CD4-positive, alpha-beta T cell treated with Interleukin-4 for 1 hour (primary cell): ENCODE measurements at regions not wholly inside any gene's neighbourhood (a gene's known extent, or its start where the extent isn't known, plus 50 kb on each side); places are given as distances from the start of the nearest gene placed in this dataset.

Experiments
- DNase-seq, 2 donors: peaks; one replicate each; pipeline ENCODE4 v3.0.0-alpha.2; 2020 to 2022

DNA sequence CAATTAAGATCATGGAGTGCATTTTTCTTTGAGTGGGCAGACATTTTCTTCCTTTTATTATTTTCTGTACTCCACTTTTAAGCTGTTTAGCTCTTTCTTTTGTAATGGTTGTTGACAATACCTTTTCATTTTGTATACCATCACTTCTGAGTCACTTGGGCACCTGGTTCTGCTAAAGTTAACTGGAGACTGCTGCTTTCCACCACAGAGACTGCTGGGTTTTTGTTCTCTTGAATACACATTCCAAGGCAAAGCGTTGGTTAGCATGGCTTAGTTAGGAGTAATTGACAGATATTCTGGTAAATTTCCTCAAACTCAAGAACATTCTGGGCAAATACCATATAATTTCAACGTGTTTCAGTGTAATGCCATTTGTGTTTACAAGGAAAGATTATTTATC lies 541.9 kb upstream of the CELF2 start:
- no peak for DNase-seq

DNA sequence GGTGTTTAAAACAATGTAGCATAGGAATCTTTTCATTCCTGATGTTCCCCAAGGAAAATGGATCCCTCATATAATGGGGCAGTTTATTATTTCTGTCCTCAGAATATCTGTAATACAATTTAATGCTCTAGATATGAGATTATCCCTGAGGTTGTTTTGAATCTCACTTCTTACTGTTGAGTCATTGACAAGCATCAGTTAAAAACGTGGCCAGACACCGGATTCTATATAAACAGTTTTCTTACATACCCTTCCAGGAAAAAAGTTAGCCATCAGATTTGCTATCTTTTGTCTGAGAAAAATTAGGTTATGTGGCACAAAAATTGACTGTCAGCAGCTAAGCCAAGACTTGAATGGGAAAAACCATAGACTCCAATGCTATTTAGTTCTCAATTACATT lies 539.8 kb upstream of the CELF2 start:
- no peak for DNase-seq

DNA sequence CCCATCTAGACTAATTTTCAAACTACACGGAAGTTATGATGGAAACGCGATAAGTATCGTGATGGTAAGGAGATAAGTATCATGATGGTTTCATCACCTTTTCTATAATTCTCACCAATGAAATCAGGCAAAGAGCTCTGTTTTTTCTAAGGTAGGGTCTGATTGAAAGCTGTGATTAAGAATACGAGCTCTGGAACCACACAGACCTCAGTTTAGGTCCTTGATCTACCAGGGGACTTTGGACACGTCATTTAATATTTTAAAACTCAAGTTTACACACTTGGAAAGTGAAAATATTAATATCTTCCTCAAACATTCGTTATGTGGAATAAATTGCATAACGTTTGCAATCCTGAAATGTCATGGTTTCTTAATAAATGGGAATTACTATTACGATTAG lies 538.2 kb upstream of the CELF2 start:
- no peak for DNase-seq

DNA sequence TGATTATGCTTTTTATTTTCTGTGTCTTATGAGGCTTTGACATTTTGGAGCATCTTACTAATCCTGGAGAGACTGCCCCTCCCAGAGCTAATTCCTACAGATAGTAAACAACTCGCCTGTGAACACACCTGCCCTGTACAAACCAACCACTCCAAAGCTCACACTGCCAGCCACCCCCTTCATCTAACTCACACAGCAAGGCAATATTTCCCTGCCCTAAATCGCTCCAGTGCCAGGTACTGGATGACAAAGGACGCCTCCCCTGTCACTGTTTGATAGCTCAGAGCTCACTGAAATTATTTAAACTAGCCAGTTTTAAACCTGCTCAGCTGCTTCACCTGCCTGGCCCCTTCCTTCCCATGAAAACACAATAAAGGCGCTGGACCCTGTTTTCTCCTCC lies 535.1 kb upstream of the CELF2 start:
- no peak for DNase-seq

DNA sequence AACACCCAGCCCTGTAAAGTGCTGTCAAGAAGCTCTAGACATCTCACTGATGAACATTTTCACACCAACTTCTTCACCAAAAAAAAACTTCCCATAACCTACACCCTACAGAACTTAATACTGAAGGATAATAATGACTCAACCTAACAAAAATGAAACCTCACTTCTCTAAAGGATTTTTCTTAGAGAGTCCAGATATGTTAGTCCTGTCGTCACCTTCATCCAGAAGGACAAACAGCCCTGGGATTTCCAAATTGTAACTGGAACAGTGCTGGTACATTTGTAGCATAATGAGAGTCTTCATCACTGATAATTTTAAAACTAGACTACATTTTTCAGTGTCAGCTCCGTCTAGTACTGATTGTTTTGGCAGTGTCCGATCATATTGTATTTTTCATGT lies 528.6 kb upstream of the CELF2 start:
- DNase-seq = no peak

DNA sequence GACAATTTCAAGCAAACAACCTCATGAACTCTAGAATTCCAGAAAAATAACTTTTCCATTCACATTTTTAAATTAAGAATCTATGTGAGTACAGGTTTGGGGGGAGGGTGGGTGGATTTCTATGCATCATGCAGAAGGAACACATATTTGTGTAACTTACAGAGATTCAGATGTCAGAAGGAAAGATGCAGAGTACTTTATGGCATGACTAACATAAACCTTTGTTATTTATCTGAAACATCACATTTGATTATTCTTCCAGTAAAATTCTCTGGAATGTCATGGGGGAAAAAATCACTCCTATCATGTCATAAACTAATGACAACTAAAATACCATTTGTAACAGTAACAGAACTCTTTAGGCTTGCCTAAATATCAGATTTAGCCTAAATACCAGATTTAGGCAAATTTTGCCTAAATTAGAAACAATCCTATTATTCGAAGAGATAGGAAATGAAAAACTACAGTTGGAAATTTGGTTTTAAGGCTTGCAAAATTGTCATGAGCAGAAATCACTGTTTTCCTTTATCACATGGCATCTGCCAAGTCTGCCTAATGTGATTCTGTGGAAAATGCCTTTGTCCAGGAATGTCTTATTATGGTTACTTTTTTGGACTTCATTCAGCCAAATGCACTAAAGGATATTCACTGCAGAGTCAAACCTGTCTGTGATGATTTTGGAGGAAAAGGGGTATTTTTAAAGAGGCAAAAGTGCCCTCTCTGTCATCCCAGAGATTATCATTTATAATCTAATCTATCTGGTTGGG lies 527.7 kb upstream of the CELF2 start:
- no peak for DNase-seq

DNA sequence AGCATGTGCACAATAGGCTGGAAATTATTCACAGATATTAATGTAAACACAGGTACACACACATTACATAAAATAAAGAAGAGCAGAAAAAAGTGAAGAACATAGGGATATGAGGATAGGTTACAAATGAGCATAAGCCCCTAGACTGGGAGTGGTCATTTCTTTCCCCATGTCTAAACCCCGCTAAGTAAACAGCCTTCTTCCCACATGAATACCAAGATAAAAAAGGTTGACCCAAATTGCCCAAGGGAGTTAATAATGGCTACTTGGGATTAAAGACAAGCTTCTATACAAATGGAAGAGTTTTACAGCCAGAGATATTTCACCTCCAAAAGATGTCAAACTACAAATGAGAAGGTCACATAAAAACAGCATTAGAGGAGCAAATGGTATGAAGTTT lies 527.1 kb upstream of the CELF2 start:
- no peak for DNase-seq

DNA sequence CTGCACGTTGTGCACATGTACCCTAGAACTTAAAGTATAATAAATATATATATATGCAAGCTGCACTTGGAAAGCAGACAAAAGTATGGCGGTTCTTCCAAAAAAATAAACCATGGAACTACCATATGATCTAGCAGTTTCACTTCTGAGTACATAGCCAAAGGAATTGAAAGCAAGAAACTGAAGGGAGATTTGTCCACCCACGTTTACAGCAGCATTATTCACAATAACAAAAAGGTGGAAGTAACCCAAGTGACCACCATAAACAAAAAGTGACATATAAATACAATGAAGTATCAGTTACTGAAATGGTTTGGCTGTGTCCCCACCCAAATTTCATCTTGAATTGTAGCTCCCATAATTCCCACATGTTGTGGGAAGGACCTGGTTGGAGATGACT lies 525.3 kb upstream of the CELF2 start:
- DNase-seq = no peak

DNA sequence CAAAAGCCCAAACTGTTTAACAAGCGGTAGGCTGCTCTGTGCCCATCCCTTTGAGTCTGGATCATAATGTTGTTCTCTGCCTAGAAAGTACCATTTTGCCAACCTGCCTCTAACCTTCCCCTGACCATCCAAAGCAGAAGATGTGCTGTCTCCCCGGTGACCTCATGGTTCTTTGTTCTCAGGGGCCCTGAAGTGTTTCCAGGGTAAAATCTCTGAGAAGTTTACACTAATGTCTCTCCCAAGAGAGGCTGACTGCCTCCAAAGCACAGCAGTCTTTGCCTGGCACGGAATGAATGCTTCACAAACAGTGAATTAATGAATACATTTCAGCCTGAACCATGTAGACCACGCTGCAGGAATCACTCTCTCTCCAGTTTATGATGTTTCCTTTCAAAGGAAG lies 523.8 kb upstream of the CELF2 start:
- DNase-seq = no peak

DNA sequence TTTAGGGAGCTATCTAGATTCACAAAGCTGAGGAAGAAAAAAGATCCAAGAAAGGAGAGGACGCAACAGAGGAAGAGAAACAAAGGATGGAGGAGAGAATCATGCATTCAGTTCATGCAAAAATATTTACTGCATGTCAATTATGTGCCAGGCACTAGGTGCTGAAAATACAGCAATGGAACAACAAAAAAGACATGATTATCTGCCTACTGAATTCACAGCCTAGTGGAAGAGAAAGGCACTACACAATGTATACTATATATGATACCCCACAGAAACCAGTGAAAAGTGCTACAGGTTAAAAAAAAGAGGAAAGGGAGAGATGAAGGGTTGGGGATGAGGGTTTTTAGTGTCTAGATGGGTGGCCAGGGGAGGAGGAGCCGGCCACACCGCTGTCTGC lies 520.4 kb upstream of the CELF2 start:
- DNase-seq = no peak

DNA sequence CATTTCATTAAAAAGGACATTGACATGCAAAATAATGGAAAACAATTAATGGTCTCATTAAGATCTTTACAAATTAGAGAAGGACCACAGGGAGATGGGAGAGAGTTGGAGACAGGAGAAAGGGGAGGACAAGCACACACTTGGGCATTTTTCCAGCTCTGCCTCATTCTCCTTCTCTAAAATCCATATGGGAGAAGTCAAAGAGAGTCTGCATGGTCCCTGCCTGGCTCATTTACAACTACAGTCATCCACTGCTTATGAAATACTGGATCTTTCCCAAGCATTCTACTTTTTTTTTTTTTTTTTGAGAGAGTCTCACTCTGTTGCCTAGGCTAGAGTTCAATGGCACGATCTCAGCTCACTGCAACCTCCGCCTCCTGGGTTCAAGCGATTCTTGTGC lies 518.9 kb upstream of the CELF2 start:
- DNase-seq = no peak

DNA sequence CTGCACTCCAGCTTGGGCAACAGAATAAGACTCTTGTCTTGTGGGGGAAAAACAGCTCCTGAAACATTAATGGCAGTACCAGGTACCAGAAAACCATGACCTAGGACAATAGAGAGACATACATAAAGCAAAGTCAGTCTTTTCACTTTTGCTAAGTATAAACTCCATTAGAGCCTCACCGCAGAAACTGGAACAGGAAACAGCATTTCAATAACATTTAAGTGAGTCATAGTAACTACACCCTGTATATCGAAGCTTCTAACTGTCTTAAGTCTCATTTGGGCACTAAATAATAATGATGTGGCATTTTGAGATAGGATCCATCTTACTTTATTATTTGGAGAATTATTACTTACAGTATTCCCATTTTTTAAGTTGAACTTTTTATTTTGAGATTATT lies 517.8 kb upstream of the CELF2 start:
- no peak for DNase-seq

DNA sequence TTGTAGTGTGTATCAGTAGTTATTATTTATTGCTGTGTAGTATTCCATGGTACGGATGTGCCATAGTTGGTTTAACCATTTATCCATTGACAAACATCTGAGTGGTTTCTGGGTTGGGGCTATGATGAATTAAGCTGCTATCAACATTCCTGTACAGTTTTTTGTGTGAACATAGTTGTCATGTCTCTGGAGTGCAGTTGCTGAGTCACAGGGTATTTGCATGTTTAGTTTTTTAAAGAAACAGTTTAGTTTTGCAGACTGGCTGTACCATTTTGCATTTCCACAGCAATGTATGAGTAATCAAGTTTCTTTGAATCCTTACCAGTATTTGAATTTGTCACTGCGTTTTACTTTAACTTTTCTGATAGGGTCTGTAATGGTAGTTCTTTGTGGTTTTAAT lies 516.7 kb upstream of the CELF2 start:
- no peak for DNase-seq

DNA sequence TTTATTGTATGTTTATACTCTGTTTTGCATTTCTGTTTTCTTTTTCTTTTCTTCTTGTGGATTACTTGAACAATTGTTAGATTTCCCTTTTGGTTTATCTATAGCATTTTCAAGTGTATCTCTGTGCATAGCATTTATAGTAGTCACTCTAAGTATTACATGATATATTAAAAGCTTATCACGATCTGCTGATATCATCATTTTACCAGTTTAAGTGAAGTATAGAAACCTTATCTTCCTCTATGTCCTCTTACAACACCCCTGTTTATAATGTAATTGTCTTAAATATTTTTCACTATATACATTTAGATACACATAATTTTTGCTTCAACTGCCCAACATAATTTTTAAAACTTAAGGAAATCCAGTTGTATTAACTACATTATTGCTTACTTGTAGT lies 513.9 kb upstream of the CELF2 start:
- no peak for DNase-seq

DNA sequence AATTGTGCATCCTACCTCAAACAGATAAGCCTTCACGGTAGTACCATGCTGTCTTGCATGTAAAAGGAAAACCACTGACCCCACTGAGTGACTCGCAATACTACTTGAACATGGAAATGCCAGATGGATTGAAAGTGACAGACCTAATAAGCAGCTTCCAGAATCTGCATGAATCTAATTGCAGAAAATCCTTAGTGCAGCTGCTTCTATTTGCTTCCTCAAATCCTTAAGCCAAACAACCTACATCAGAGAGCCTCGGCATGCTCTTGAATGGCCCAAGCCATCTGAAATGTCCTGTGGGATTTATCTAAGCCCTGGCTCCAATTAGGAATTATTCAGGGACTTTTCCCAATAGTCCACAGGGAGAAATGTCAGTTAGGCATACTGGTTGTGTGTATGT lies 509.5 kb upstream of the CELF2 start:
- no peak for DNase-seq

DNA sequence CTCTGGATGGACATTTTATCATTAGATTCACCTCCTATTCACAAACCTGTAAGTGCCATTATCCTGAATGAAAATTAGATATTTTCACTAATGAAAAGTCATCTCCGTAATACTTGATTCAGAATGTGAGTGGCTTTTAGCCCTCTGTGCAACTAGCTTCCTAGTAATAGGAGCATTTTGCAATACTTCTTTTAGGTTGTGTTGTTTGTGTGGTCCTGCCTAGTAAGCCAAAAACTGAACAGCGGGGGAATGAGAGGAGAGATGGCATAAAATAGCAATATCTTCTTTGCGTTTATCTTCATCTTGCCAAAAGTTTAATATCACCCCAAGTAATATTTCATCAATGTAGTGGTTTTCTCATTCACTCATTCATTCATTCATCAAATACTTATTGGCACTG lies 507.5 kb upstream of the CELF2 start:
- DNase-seq = no peak

DNA sequence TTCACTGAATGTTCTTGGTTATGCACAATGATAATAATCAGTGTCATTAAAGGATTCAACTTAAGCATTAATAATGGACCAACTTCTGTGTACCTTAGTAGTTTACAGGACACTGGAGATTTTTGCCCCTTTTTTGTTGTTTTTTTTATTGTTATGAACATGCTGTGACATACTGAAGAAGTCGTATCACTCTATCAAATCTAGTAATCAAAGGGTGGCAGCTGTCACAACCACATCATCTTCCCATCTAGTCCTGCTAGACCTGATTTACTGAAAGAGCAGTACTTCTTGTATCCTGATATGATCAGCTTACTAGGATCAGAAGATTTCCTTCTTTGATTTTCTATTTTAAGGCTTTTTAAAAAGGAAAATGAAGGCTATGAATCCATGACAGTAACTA lies 504.6 kb upstream of the CELF2 start:
- DNase-seq = no peak

DNA sequence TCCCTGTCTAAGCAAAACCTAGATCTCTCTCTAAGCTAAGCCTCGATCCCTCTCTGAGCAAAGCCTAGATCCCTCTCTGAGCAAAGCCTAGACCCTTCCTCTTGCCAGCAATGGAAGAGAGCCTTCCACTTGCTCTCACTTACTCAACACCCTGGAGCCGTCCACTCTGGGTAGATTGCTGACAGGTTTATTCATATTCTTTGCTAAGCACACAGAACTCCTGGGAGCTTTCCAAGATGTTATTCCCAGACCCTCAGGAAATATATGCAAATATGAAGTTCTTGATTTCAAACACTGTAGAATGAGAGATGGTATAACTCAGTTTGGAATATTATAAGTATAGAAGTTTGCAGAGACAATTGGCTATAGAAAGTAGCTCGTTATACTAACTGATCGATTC lies 503.8 kb upstream of the CELF2 start:
- DNase-seq = no peak

DNA sequence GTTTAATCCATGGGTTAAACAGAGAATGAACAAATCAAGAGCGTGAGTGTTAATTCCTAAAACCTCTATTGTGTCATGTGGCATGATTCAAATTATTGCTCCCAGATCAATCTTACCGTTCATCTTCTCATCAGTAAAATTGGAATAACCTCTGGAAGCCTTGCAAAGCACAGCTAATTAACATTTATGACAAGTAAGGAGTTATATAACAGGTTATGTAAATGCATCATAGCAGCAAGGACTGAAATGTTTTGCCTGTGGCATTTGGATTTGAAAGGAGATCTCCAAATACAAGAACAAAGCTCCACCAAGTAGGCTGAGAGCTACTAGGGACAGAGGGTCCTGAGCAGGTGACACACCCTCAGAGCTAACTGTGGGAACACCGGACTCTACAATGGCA lies 502.9 kb upstream of the CELF2 start:
- DNase-seq = no peak

DNA sequence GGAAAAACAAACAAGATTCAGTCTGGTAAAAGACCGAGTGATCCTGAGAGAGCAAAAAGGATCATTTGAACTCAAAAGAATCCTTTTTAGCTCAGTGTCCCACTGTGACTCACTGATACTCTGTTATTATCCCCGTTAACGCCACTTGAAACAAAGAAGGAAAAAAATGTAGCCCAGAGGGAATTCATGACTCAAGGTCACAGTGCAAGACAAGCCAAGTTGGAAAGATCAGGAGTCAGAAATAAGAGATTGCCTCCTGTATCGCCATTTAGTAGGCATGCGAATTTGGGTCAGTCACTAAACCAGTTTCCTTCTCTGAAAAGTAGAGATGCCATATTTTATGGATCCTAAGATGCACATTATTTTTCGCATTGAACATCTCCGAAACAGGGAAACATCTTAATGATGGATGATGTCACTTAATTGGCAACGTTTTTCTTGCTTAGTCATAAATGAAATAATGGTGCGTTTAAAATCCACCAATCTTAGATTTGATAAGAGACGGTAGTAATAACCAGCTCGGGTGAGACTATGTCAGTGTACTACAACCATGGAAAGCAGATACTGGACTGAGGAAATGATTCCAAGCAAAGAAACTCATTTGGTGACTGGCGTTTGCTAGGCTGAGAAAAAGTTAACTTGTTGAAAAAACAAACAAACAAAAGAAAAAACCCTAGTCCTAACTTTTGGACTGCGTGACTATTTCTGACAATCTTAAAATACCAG lies 502.0 kb upstream of the CELF2 start:
- no peak for DNase-seq

DNA sequence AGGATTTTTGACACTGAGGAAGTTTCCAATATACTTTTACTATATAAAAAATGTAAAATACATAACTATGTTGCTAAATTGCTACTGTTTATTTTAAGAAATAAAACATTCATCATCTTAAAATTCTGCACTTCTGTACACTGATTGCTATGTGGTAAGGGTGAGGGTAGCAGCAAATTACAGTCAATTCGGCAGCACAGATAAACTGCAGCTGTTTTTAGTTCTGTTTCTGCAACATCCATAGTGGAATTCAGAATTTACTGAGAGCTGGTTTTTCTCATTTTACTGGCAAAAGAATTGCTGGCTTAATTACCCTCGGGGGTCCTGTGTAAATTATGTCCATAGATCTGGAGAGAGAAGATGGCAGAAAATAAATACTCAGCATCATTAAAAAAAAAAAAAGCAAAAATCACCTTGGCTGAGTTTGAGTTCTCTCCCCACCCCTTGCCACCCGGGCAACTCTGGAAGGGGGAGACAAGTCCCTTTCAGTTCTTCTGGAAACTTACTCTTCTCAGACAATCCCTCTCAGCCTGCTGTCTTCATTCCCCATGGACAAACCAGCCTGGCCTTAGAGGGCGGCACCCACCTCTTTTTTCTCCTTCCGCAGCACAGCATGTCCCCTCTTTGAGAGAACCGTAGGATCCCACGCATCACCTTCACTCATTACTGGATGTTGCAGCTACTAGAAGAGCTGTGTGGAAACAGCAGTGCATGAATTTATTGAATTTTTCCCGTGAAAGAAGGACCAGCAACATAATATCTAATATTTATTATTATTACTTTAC lies 501.1 kb upstream of the CELF2 start:
- DNase-seq = no peak

DNA sequence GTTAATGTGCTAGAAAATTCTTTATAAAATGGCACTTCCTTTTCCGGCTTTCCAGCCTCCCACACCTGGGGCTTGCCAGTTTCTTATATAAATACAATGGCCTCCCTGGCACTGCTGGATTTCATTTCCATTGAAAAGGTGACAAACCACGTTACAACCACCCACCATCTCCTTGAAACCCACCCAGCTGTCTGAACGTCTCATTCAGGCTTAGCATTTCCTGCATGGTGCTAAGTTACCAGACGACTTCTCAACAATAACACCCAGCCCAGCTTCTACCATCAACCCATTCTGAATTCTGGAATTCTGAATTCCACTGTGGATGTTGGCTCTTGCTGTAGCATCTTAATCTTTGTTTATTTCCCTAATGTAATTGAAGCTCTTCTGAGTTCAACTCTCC lies 499.8 kb upstream of the CELF2 start:
- no peak for DNase-seq

DNA sequence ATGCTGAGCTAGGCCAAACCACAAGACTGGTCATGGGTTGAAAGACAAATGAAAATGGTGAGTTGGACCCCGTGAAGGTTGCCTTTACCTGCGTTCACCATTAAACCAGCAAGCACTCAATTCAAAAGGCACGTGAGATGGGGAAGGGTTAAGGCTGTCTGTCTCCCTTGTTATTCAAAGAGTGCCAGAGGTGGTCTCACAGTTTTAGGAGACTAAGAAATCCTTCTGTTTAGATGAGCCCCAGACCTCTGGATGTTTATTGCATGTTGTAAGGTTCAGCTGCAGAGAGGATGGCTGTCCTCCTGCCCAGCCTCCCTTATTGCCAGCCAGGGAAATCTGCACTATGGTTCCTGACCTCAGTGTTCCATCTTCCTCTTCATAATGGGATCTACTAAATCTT lies 498.0 kb upstream of the CELF2 start:
- DNase-seq = no peak
